HEK293 (cell line): ENCODE measurements at regions not wholly inside any gene's neighbourhood (a gene's known extent, or its start where the extent isn't known, plus 50 kb on each side); places are given as distances from the start of the nearest gene placed in this dataset.

ENCODE experiments used
- CTCF ChIP-seq: fragments of 450-650 bp; formaldehyde crosslinking; IDR thresholded peaks from 2 replicates; pipeline ENCODE4 v1.5.1; 2016; ENCODE audit warnings: missing biosample characterization, missing genetic modification characterization
- HOXC10 ChIP-seq: sonication (generic); formaldehyde crosslinking; IDR thresholded peaks from 2 replicates; pipeline ENCODE4 v1.8.1; 2023; ENCODE audit warnings: mild to moderate bottlenecking, missing genetic modification reagents
- PATZ1 ChIP-seq: fragments of 450-650 bp; formaldehyde crosslinking; IDR thresholded peaks from 2 replicates; pipeline ENCODE4 v1.5.1; 2016; ENCODE audit warnings: missing biosample characterization, missing genetic modification characterization
- REPIN1 ChIP-seq: fragments of 450-650 bp; formaldehyde crosslinking; IDR thresholded peaks from 2 replicates; pipeline ENCODE4 v1.5.1; 2017; ENCODE audit warnings: missing biosample characterization, missing genetic modification characterization, low read depth
- ZBTB21 ChIP-seq: fragments of 450-650 bp; formaldehyde crosslinking; IDR thresholded peaks from 2 replicates; pipeline ENCODE4 v1.5.1; 2017; ENCODE audit warnings: missing biosample characterization, missing genetic modification characterization
- ZNF157 ChIP-seq: fragments of 450-650 bp; formaldehyde crosslinking; IDR thresholded peaks from 2 replicates; pipeline ENCODE4 v1.5.1; 2016; ENCODE audit warnings: missing biosample characterization, missing genetic modification characterization
- ZNF175 ChIP-seq: fragments of 450-650 bp; formaldehyde crosslinking; IDR thresholded peaks from 2 replicates; pipeline ENCODE4 v1.5.1; 2016; ENCODE audit warnings: missing biosample characterization, missing genetic modification characterization

- no peak for TF ChIP-seq CTCF (tag by site-specific recombination)
- TF ChIP-seq ZNF175 (tag by site-specific recombination), result no peak
- TF ChIP-seq HOXC10 (CRISPR knock-in tag), result no peak
- TF ChIP-seq ZBTB21 (tag by site-specific recombination), result no peak
- no peak for TF ChIP-seq REPIN1 (tag by site-specific recombination)
- no peak for TF ChIP-seq ZNF157 (tag by site-specific recombination)
- no peak for TF ChIP-seq PATZ1 (tag by site-specific recombination)
These were observed 630.1 kb upstream of the PIK3C3 start for GRCh38 chr18:41324934-41325333.
